Type B pancreatic cell (in vitro differentiated cells): ENCODE measurements at regions not wholly inside any gene's neighbourhood (a gene's known extent, or its start where the extent isn't known, plus 50 kb on each side); places are given as distances from the start of the nearest gene placed in this dataset.

Experiments used
- DNase-seq: peaks from one replicate; pipeline ENCODE4 v3.0.0; 2021; ENCODE audit warnings: mixed read lengths; ENCODE audit not compliant: unreplicated experiment; ENCODE audit errors: extremely low spot score
- H3K27ac Mint-ChIP-seq: 2 replicates; pipeline ENCODE4 v1.8.0; 2021; ENCODE audit warnings: mild to moderate bottlenecking, mixed read lengths
- H3K27me3 Mint-ChIP-seq: 2 replicates; pipeline ENCODE4 v1.8.0; 2021; ENCODE audit warnings: mixed read lengths
- H3K36me3 Mint-ChIP-seq: 2 replicates; pipeline ENCODE4 v1.8.0; 2021; ENCODE audit warnings: mixed read lengths
- H3K4me1 Mint-ChIP-seq: one replicate; pipeline ENCODE4 v1.8.0; 2021; ENCODE audit warnings: mixed read lengths; ENCODE audit not compliant: unreplicated experiment
- H3K4me3 Mint-ChIP-seq: 2 replicates; pipeline ENCODE4 v1.8.0; 2021; ENCODE audit warnings: mild to moderate bottlenecking, mixed read lengths
- H3K9me3 Mint-ChIP-seq: 2 replicates; pipeline ENCODE4 v1.8.0; 2021; ENCODE audit warnings: mixed read lengths
- CTCF ChIP-seq: fragments of 200-600 bp; sonication (generic); conservative IDR thresholded peaks from 2 replicates; pipeline ENCODE4 v1.5.0; 2021; ENCODE audit warnings: antibody characterized with exemption, mild to moderate bottlenecking

GRCh38 chr18:53798516-53798915 lies 426.0 kb downstream of the MBD2 start:
- Mint-ChIP-seq H3K27me3 (no peaks in the 10 kb centered on the region), H3K4me3 (no peak overlapping the region), H3K27ac (no peak overlapping the region), H3K4me1 (no peaks in the 10 kb centered on the region), H3K9me3 (no peaks in the 10 kb centered on the region), H3K36me3 (no peaks in the 10 kb centered on the region)
- TF ChIP-seq CTCF: no peak
- DNase-seq: no peak

GRCh38 chr18:53797998-53798495 lies 426.4 kb downstream of the MBD2 start:
- no peak overlapping the region for H3K4me3 Mint-ChIP-seq
- H3K27me3 Mint-ChIP-seq: no peaks in the 10 kb centered on the region
- DNase-seq: no peak
- TF ChIP-seq CTCF: no peak
- H3K27ac Mint-ChIP-seq: no peak overlapping the region
- no peaks in the 10 kb centered on the region for H3K4me1 Mint-ChIP-seq
- H3K9me3 Mint-ChIP-seq: no peaks in the 10 kb centered on the region
- no peaks in the 10 kb centered on the region for H3K36me3 Mint-ChIP-seq

- DNase-seq: no peak
- no peaks in the 10 kb centered on the region for H3K27me3 Mint-ChIP-seq
- no peak overlapping the region for H3K27ac Mint-ChIP-seq
- H3K9me3 Mint-ChIP-seq: no peaks in the 10 kb centered on the region
- H3K36me3 Mint-ChIP-seq: no peaks in the 10 kb centered on the region
- no peaks in the 10 kb centered on the region for H3K4me1 Mint-ChIP-seq
- no peak overlapping the region for H3K4me3 Mint-ChIP-seq
- no peak for TF ChIP-seq CTCF
Observed at GRCh38 chr18:53796040-53796729, 428.3 kb downstream of the MBD2 start.

GRCh38 chr18:53795610-53796009 lies 428.9 kb downstream of the MBD2 start:
- DNase-seq: no peak
- TF ChIP-seq CTCF: no peak
- no peaks in the 10 kb centered on the region for H3K9me3 Mint-ChIP-seq
- H3K36me3 Mint-ChIP-seq: no peaks in the 10 kb centered on the region
- no peaks in the 10 kb centered on the region for H3K27me3 Mint-ChIP-seq
- H3K4me3 Mint-ChIP-seq: no peak overlapping the region
- no peaks in the 10 kb centered on the region for H3K4me1 Mint-ChIP-seq
- H3K27ac Mint-ChIP-seq: no peak overlapping the region

GRCh38 chr18:53795061-53795460 lies 429.4 kb downstream of the MBD2 start:
- Mint-ChIP-seq H3K4me3 (no peak overlapping the region), H3K27ac (no peak overlapping the region), H3K9me3 (no peaks in the 10 kb centered on the region), H3K36me3 (no peaks in the 10 kb centered on the region), H3K27me3 (peaks cover 2% of the 10 kb centered on the region), H3K4me1 (no peaks in the 10 kb centered on the region)
- TF ChIP-seq CTCF: no peak
- DNase-seq: no peak

GRCh38 chr18:53792762-53793161 lies 431.7 kb downstream of the MBD2 start:
- H3K4me3 Mint-ChIP-seq: no peak overlapping the region
- no peak for DNase-seq

More at GRCh38 chr18:53792762-53793161, 431.7 kb downstream of the MBD2 start:
- H3K36me3 Mint-ChIP-seq: no peaks in the 10 kb centered on the region
- TF ChIP-seq CTCF: no peak
- H3K4me1 Mint-ChIP-seq: no peaks in the 10 kb centered on the region
- H3K27ac Mint-ChIP-seq: no peak overlapping the region
- no peaks in the 10 kb centered on the region for H3K9me3 Mint-ChIP-seq
- H3K27me3 Mint-ChIP-seq: peaks cover 4% of the 10 kb centered on the region
